Neural cell (in vitro differentiated cells): ENCODE measurements at regions not wholly inside any gene's neighbourhood (a gene's known extent, or its start where the extent isn't known, plus 50 kb on each side); places are given as distances from the start of the nearest gene placed in this dataset.

Experiments used
- H2AFZ ChIP-seq: fragments of 200-600, 300-800 bp; sonication (generic), shearing (Covaris generic); 2 replicates; pipeline ENCODE4 v1.6.0; 2014; ENCODE audit warnings: low read depth, mild to moderate bottlenecking, antibody characterized with exemption, low read length, moderate library complexity
- H3F3A ChIP-seq: fragments of 200-600 bp; shearing (Covaris generic); 2 replicates; pipeline ENCODE4 v1.6.1; 2016; ENCODE audit warnings: mild to moderate bottlenecking, moderate library complexity, mixed read lengths, antibody characterized with exemption, low read length; ENCODE audit not compliant: insufficient read depth, poor library complexity, severe bottlenecking
- H3K27ac ChIP-seq: fragments of 200-600, 300-800 bp; sonication (generic), shearing (Covaris generic); 2 replicates; pipeline ENCODE4 v1.5.1; 2014; ENCODE audit warnings: mild to moderate bottlenecking, low read length, moderate library complexity
- H3K27me3 ChIP-seq: fragments of 300-800, 200-600 bp; sonication (generic), shearing (Covaris generic); 2 replicates; pipeline ENCODE4 v1.6.0; 2014; ENCODE audit warnings: mild to moderate bottlenecking, low read depth, low read length, moderate library complexity; ENCODE audit not compliant: insufficient read depth
- H3K36me3 ChIP-seq: fragments of 300-800, 200-600 bp; sonication (generic), shearing (Covaris generic); 2 replicates; pipeline ENCODE4 v1.5.1; 2014; ENCODE audit warnings: mild to moderate bottlenecking, antibody characterized with exemption, low read length, moderate library complexity; ENCODE audit not compliant: insufficient read depth
- H3K4me2 ChIP-seq: fragments of 300-800, 200-600 bp; sonication (generic), shearing (Covaris generic); 2 replicates; pipeline ENCODE4 v1.6.0; 2014; ENCODE audit warnings: mild to moderate bottlenecking, low read length
- H3K4me3 ChIP-seq: fragments of 300-800, 200-600 bp; sonication (generic), shearing (Covaris generic); 2 replicates; pipeline ENCODE4 v1.5.1; 2014; ENCODE audit warnings: mild to moderate bottlenecking, low read length, moderate library complexity
- H3K79me2 ChIP-seq: fragments of 200-600 bp; shearing (Covaris generic); replicated peaks from 2 replicates; pipeline ENCODE4 v1.6.0; 2014; ENCODE audit warnings: mild to moderate bottlenecking, low read length, moderate library complexity; ENCODE audit not compliant: insufficient read depth
- H3K9ac ChIP-seq: fragments of 300-800, 200-600 bp; sonication (generic), shearing (Covaris generic); 2 replicates; pipeline ENCODE4 v1.6.1; 2016; ENCODE audit warnings: mild to moderate bottlenecking, low read length, mixed read lengths
- H3K9me2 ChIP-seq: fragments of 200-600 bp; shearing (Covaris generic); 2 replicates; pipeline ENCODE4 v1.6.1; 2016; ENCODE audit warnings: mild to moderate bottlenecking, low read length, mixed read lengths; ENCODE audit not compliant: insufficient read depth
- H3K9me3 ChIP-seq: fragments of 200-600, 300-800 bp; sonication (generic), shearing (Covaris generic); 2 replicates; pipeline ENCODE4 v1.6.1; 2016; ENCODE audit warnings: mild to moderate bottlenecking, mixed run types, low read length, moderate library complexity, mixed read lengths
- H4K20me1 ChIP-seq: fragments of 200-600 bp; shearing (Covaris generic); 2 replicates; pipeline ENCODE4 v1.6.1; 2016; ENCODE audit warnings: mild to moderate bottlenecking, mixed run types; ENCODE audit not compliant: insufficient read depth
- EP300 ChIP-seq: fragments of 450-650 bp; conservative IDR thresholded peaks from 2 replicates; pipeline ENCODE4 v1.6.1; 2014; ENCODE audit warnings: antibody characterized with exemption, mild to moderate bottlenecking, moderate library complexity; ENCODE audit not compliant: poor library complexity, severe bottlenecking
- EZH2 ChIP-seq: fragments of 200-600, 300-800 bp; shearing (Covaris generic), sonication (generic); IDR thresholded peaks from 2 replicates; pipeline ENCODE4 v1.6.1; 2014; ENCODE audit warnings: antibody characterized with exemption, low read length, borderline replicate concordance, mild to moderate bottlenecking; ENCODE audit not compliant: insufficient read depth, poor library complexity, severe bottlenecking
- MXI1 ChIP-seq: fragments of 450-650 bp; conservative IDR thresholded peaks from 2 replicates; pipeline ENCODE4 v1.6.1; 2014; ENCODE audit warnings: antibody characterized with exemption, mild to moderate bottlenecking; ENCODE audit not compliant: poor library complexity, severe bottlenecking
- POLR2AphosphoS5 ChIP-seq: IDR thresholded peaks from 2 replicates; pipeline ENCODE4 v1.6.1; 2012
- RAD21 ChIP-seq: fragments of 450-650 bp; conservative IDR thresholded peaks from 2 replicates; pipeline ENCODE4 v1.6.1; 2014; ENCODE audit warnings: antibody characterized with exemption, mild to moderate bottlenecking, moderate library complexity
- REST ChIP-seq: IDR thresholded peaks from 2 replicates; pipeline ENCODE4 v1.6.1; 2012; ENCODE audit warnings: borderline replicate concordance
- SMC3 ChIP-seq: fragments of 450-650 bp; conservative IDR thresholded peaks from 2 replicates; pipeline ENCODE4 v1.6.1; 2014; ENCODE audit warnings: antibody characterized with exemption, mild to moderate bottlenecking, moderate library complexity; ENCODE audit not compliant: poor library complexity
- TAF1 ChIP-seq: IDR thresholded peaks from 2 replicates; pipeline ENCODE4 v1.6.1; 2012; ENCODE audit warnings: low read depth
- TF ChIP-seq, protein P1 (sequence below): fragments of 450-650 bp; IDR thresholded peaks from 2 replicates; pipeline ENCODE4 v1.5.1; 2014; ENCODE audit warnings: antibody characterized with exemption, mild to moderate bottlenecking, moderate library complexity; ENCODE audit not compliant: poor library complexity, severe bottlenecking

GRCh38 chr11:130634186-130634585 lies 185.7 kb downstream of the ADAMTS15 start:
- Histone ChIP-seq H3K79me2 (no peaks in the 10 kb centered on the region), H3K9me2 (no peaks in the 10 kb centered on the region), H3K27me3 (no peaks in the 10 kb centered on the region), H2AFZ (no peak overlapping the region), H3K9me3 (no peaks in the 10 kb centered on the region), H3K4me3 (no peak overlapping the region), H3F3A (no peaks in the 10 kb centered on the region), H3K36me3 (no peaks in the 10 kb centered on the region), H3K27ac (no peak overlapping the region), H3K9ac (no peak overlapping the region), H3K4me2 (no peak overlapping the region), H4K20me1 (no peaks in the 10 kb centered on the region)
- TF ChIP-seq TAF1 (no peak), EP300 (no peak), REST (no peak), POLR2AphosphoS5 (no peak), EZH2 (no peak), RAD21 (no peak), MXI1 (no peak)
- TF ChIP-seq, protein P1, sequence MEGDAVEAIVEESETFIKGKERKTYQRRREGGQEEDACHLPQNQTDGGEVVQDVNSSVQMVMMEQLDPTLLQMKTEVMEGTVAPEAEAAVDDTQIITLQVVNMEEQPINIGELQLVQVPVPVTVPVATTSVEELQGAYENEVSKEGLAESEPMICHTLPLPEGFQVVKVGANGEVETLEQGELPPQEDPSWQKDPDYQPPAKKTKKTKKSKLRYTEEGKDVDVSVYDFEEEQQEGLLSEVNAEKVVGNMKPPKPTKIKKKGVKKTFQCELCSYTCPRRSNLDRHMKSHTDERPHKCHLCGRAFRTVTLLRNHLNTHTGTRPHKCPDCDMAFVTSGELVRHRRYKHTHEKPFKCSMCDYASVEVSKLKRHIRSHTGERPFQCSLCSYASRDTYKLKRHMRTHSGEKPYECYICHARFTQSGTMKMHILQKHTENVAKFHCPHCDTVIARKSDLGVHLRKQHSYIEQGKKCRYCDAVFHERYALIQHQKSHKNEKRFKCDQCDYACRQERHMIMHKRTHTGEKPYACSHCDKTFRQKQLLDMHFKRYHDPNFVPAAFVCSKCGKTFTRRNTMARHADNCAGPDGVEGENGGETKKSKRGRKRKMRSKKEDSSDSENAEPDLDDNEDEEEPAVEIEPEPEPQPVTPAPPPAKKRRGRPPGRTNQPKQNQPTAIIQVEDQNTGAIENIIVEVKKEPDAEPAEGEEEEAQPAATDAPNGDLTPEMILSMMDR = no peak

DNA sequence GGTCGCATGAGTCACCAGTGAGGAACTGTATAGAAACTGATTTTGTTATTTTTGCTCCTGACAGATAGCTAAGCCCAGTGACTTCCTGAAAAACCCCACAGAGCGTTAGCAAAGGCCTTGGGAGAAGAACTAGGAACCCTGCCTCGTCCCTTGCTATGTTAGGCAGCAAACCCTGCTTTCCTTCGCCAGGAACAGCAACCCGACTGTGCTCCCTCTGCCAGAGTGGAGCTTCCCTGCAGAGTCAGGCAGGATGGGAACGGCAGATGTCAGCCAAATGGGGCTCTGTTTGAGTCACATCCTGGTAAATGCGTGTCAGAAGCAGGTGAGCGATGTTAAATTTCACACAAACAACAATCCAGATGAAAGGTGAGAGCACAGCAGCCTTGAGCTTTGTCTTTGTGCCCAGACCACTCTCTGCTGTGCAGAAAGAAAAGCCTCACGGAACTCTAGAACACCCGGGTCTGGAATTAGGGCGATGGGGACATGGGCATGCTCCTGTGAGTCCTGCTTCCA lies 186.6 kb downstream of the ADAMTS15 start:
- Histone ChIP-seq H3K9me3 (no peaks in the 10 kb centered on the region), H3K4me2 (no peak overlapping the region), H3K9ac (no peak overlapping the region), H3K27ac (no peak overlapping the region), H3K79me2 (no peaks in the 10 kb centered on the region), H3K9me2 (no peaks in the 10 kb centered on the region), H3K27me3 (no peaks in the 10 kb centered on the region), H3K36me3 (no peaks in the 10 kb centered on the region), H3K4me3 (no peak overlapping the region), H4K20me1 (no peaks in the 10 kb centered on the region), H2AFZ (no peak overlapping the region), H3F3A (no peaks in the 10 kb centered on the region)
- no peak for TF ChIP-seq REST
- TF ChIP-seq MXI1 = no peak
- no peak for TF ChIP-seq TAF1
- TF ChIP-seq SMC3 = no peak
- no peak for TF ChIP-seq EZH2
- TF ChIP-seq RAD21 = no peak
- TF ChIP-seq, protein P1 = no peak
- no peak for TF ChIP-seq EP300
- no peak for TF ChIP-seq POLR2AphosphoS5
